ENCODE measurements at regions not wholly inside any gene's neighbourhood (a gene's known extent, or its start where the extent isn't known, plus 50 kb on each side); places are given as distances from the start of the nearest gene placed in this dataset.

GRCh38 chr2:114063346-114063745, 173.5 kb downstream of the ACTR3 start:
- Histone ChIP-seq H3K4me1 (ENCODE audit: control insufficient read depth, insufficient read depth, low read length) (no peaks in the 10 kb centered on the region), H3K27ac (ENCODE audit: low read length) (no peak overlapping the region), H3K4me3 (ENCODE audit: low read length) (no peak overlapping the region), H3K36me3 (ENCODE audit: control insufficient read depth, insufficient read depth, low read length) (no peaks in the 10 kb centered on the region), H3K27me3 (ENCODE audit: control insufficient read depth, insufficient read depth, low read length) (no peaks in the 10 kb centered on the region), H3K9me3 (replicated peaks; ENCODE audit: control insufficient read depth, low read depth, low read length) (no peaks in the 10 kb centered on the region)
- no peak for DNase-seq
- no CpG with 5 or more reads among the region's 4 CpGs for WGBS (ENCODE audit: insufficient coverage)

GRCh38 chr2:114065731-114066130, 175.8 kb downstream of the ACTR3 start:
- no peak overlapping the region for H3K27ac ChIP-seq (ENCODE audit: low read length)
- DNase-seq, result no peak
- no peaks in the 10 kb centered on the region for H3K36me3 ChIP-seq (ENCODE audit: control insufficient read depth, insufficient read depth, low read length)
- no peaks in the 10 kb centered on the region for H3K27me3 ChIP-seq (ENCODE audit: control insufficient read depth, insufficient read depth, low read length)
- no peak overlapping the region for H3K4me3 ChIP-seq (ENCODE audit: low read length)
- 69% methylated on average over 5 of the region's 6 CpGs for WGBS (ENCODE audit: insufficient coverage)
- no peaks in the 10 kb centered on the region for H3K9me3 ChIP-seq (replicated peaks; ENCODE audit: control insufficient read depth, low read depth, low read length)
- no peaks in the 10 kb centered on the region for H3K4me1 ChIP-seq (ENCODE audit: control insufficient read depth, insufficient read depth, low read length)

GRCh38 chr2:114066186-114066747, 176.4 kb downstream of the ACTR3 start:
- no peak overlapping the region for H3K27ac ChIP-seq (ENCODE audit: low read length)

GRCh38 chr2:114068438-114068837, 178.5 kb downstream of the ACTR3 start:
- DNase-seq, result peak; percentile 39

More at GRCh38 chr2:114066186-114066747, 176.4 kb downstream of the ACTR3 start:
- H3K27me3 ChIP-seq (ENCODE audit: control insufficient read depth, insufficient read depth, low read length), result no peaks in the 10 kb centered on the region
- H3K36me3 ChIP-seq (ENCODE audit: control insufficient read depth, insufficient read depth, low read length), result no peaks in the 10 kb centered on the region
- no peaks in the 10 kb centered on the region for H3K4me1 ChIP-seq (ENCODE audit: control insufficient read depth, insufficient read depth, low read length)
- WGBS (ENCODE audit: insufficient coverage), result no CpG with 5 or more reads among the region's 2 CpGs
- H3K9me3 ChIP-seq (replicated peaks; ENCODE audit: control insufficient read depth, low read depth, low read length), result no peaks in the 10 kb centered on the region
- DNase-seq, result no peak
- no peak overlapping the region for H3K4me3 ChIP-seq (ENCODE audit: low read length)

GRCh38 chr2:114076961-114077360, 187.1 kb downstream of the ACTR3 start:
- no peaks in the 10 kb centered on the region for H3K9me3 ChIP-seq (replicated peaks; ENCODE audit: control insufficient read depth, low read depth, low read length)
- H3K4me3 ChIP-seq (ENCODE audit: low read length), result no peak overlapping the region
- 92% methylated on average over 7 of the region's 7 CpGs for WGBS (ENCODE audit: insufficient coverage)
- no peaks in the 10 kb centered on the region for H3K36me3 ChIP-seq (ENCODE audit: control insufficient read depth, insufficient read depth, low read length)
- H3K27ac ChIP-seq (ENCODE audit: low read length), result no peak overlapping the region
- no peaks in the 10 kb centered on the region for H3K27me3 ChIP-seq (ENCODE audit: control insufficient read depth, insufficient read depth, low read length)
- no peaks in the 10 kb centered on the region for H3K4me1 ChIP-seq (ENCODE audit: control insufficient read depth, insufficient read depth, low read length)
- no peak for DNase-seq

More at GRCh38 chr2:114068438-114068837, 178.5 kb downstream of the ACTR3 start:
- no peaks in the 10 kb centered on the region for H3K4me1 ChIP-seq (ENCODE audit: control insufficient read depth, insufficient read depth, low read length)
- H3K27ac ChIP-seq (ENCODE audit: low read length), result no peak overlapping the region
- 17% methylated on average over 2 of the region's 3 CpGs for WGBS (ENCODE audit: insufficient coverage)
- no peaks in the 10 kb centered on the region for H3K27me3 ChIP-seq (ENCODE audit: control insufficient read depth, insufficient read depth, low read length)
- H3K4me3 ChIP-seq (ENCODE audit: low read length), result no peak overlapping the region
- no peaks in the 10 kb centered on the region for H3K9me3 ChIP-seq (replicated peaks; ENCODE audit: control insufficient read depth, low read depth, low read length)
- no peaks in the 10 kb centered on the region for H3K36me3 ChIP-seq (ENCODE audit: control insufficient read depth, insufficient read depth, low read length)

- whole genome bisulfite sequencing (ENCODE audit: insufficient coverage), result 82% methylated on average over 6 of the region's 10 CpGs
- Histone ChIP-seq H3K4me3 (ENCODE audit: low read length) (no peak overlapping the region), H3K36me3 (ENCODE audit: control insufficient read depth, insufficient read depth, low read length) (no peaks in the 10 kb centered on the region), H3K27ac (ENCODE audit: low read length) (no peak overlapping the region), H3K4me1 (ENCODE audit: control insufficient read depth, insufficient read depth, low read length) (no peaks in the 10 kb centered on the region), H3K9me3 (replicated peaks; ENCODE audit: control insufficient read depth, low read depth, low read length) (no peaks in the 10 kb centered on the region), H3K27me3 (ENCODE audit: control insufficient read depth, insufficient read depth, low read length) (no peaks in the 10 kb centered on the region)
- DNase-seq, result no peak
Measured at GRCh38 chr2:114079366-114080004, 189.6 kb downstream of the ACTR3 start.

GRCh38 chr2:114082731-114083433, 193.0 kb downstream of the ACTR3 start:
- Histone ChIP-seq H3K27me3 (ENCODE audit: control insufficient read depth, insufficient read depth, low read length) (no peaks in the 10 kb centered on the region), H3K27ac (ENCODE audit: low read length) (no peak overlapping the region), H3K4me3 (ENCODE audit: low read length) (no peak overlapping the region), H3K9me3 (replicated peaks; ENCODE audit: control insufficient read depth, low read depth, low read length) (no peaks in the 10 kb centered on the region), H3K4me1 (ENCODE audit: control insufficient read depth, insufficient read depth, low read length) (no peaks in the 10 kb centered on the region), H3K36me3 (ENCODE audit: control insufficient read depth, insufficient read depth, low read length) (no peaks in the 10 kb centered on the region)
- WGBS (ENCODE audit: insufficient coverage), result 70% methylated on average over 3 of the region's 7 CpGs
- no peak for DNase-seq

GRCh38 chr2:114083717-114084387, 194.0 kb downstream of the ACTR3 start:
- no peaks in the 10 kb centered on the region for H3K4me1 ChIP-seq (ENCODE audit: control insufficient read depth, insufficient read depth, low read length)
- DNase-seq, result no peak

GRCh38 chr2:114085238-114085637, 195.3 kb downstream of the ACTR3 start:
- H3K4me1 ChIP-seq (ENCODE audit: control insufficient read depth, insufficient read depth, low read length), result no peaks in the 10 kb centered on the region
- H3K4me3 ChIP-seq (ENCODE audit: low read length), result no peak overlapping the region
- no peaks in the 10 kb centered on the region for H3K36me3 ChIP-seq (ENCODE audit: control insufficient read depth, insufficient read depth, low read length)
- no peaks in the 10 kb centered on the region for H3K27me3 ChIP-seq (ENCODE audit: control insufficient read depth, insufficient read depth, low read length)
- no peak for DNase-seq
- WGBS (ENCODE audit: insufficient coverage), result no CpG with 5 or more reads among the region's 1 CpG
- no peak overlapping the region for H3K27ac ChIP-seq (ENCODE audit: low read length)
- H3K9me3 ChIP-seq (replicated peaks; ENCODE audit: control insufficient read depth, low read depth, low read length), result no peaks in the 10 kb centered on the region

More at GRCh38 chr2:114083717-114084387, 194.0 kb downstream of the ACTR3 start:
- Histone ChIP-seq H3K27ac (ENCODE audit: low read length) (no peak overlapping the region), H3K36me3 (ENCODE audit: control insufficient read depth, insufficient read depth, low read length) (no peaks in the 10 kb centered on the region), H3K9me3 (replicated peaks; ENCODE audit: control insufficient read depth, low read depth, low read length) (no peaks in the 10 kb centered on the region), H3K4me3 (ENCODE audit: low read length) (no peak overlapping the region), H3K27me3 (ENCODE audit: control insufficient read depth, insufficient read depth, low read length) (no peaks in the 10 kb centered on the region)
- WGBS (ENCODE audit: insufficient coverage), result 0% methylated on average over 1 of the region's 6 CpGs

- WGBS (ENCODE audit: insufficient coverage), result no CpG with 5 or more reads among the region's 4 CpGs
- H3K4me3 ChIP-seq (ENCODE audit: low read length), result no peak overlapping the region
- H3K36me3 ChIP-seq (ENCODE audit: control insufficient read depth, insufficient read depth, low read length), result no peaks in the 10 kb centered on the region
- DNase-seq, result no peak
- H3K27me3 ChIP-seq (ENCODE audit: control insufficient read depth, insufficient read depth, low read length), result no peaks in the 10 kb centered on the region
- no peaks in the 10 kb centered on the region for H3K9me3 ChIP-seq (replicated peaks; ENCODE audit: control insufficient read depth, low read depth, low read length)
- H3K27ac ChIP-seq (ENCODE audit: low read length), result no peak overlapping the region
- H3K4me1 ChIP-seq (ENCODE audit: control insufficient read depth, insufficient read depth, low read length), result no peaks in the 10 kb centered on the region
Measured at GRCh38 chr2:114085992-114086391, 196.1 kb downstream of the ACTR3 start.

Measured in muscle of leg (tissue), 3 donors.